ENCODE measurements at regions not wholly inside any gene's neighbourhood (a gene's known extent, or its start where the extent isn't known, plus 50 kb on each side); places are given as distances from the start of the nearest gene placed in this dataset.

GRCh38 chr17:70606086-70606485, 436.8 kb downstream of the KCNJ2 start:
- no peak overlapping the region for H3K4me3 Mint-ChIP-seq

GRCh38 chr17:70608193-70608592, 438.9 kb downstream of the KCNJ2 start:
- H3K27me3 Mint-ChIP-seq: no peaks in the 10 kb centered on the region
- CTCF ChIA-PET: no interaction called here
- no peak for DNase-seq

More at GRCh38 chr17:70606086-70606485, 436.8 kb downstream of the KCNJ2 start:
- Mint-ChIP-seq H3K27ac (no peak overlapping the region), H3K4me1 (no peaks in the 10 kb centered on the region), H3K9me3 (peaks cover 0 to 1% (median 0%) of the 10 kb centered on the region in 5 donors), H3K27me3 (no peaks in the 10 kb centered on the region), H3K36me3 (no peaks in the 10 kb centered on the region)
- Histone ChIP-seq H3K36me3 (ENCODE audit: insufficient read depth, low read length) (no peaks in the 10 kb centered on the region), H3K4me3 (ENCODE audit: low read length) (no peak overlapping the region), H3K27me3 (ENCODE audit: insufficient read depth, low read length, poor library complexity, severe bottlenecking) (no peaks in the 10 kb centered on the region), H3K27ac (ENCODE audit: low read depth, low read length) (no peak overlapping the region), H3K9me3 (ENCODE audit: low read length) (no peaks in the 10 kb centered on the region), H3K4me1 (ENCODE audit: insufficient read depth, low read length) (no peaks in the 10 kb centered on the region)
- CTCF ChIA-PET: no interaction called here
- POLR2A ChIA-PET: no interaction called here
- no peak for DNase-seq

GRCh38 chr17:70608957-70609356, 439.6 kb downstream of the KCNJ2 start:
- peaks cover 0 to 1% (median 0%) of the 10 kb centered on the region in 5 donors for H3K9me3 Mint-ChIP-seq
- POLR2A ChIA-PET: no interaction called here
- no peak for DNase-seq
- CTCF ChIA-PET: no interaction called here
- no peaks in the 10 kb centered on the region for H3K27me3 ChIP-seq (ENCODE audit: insufficient read depth, low read length, poor library complexity, severe bottlenecking)
- H3K36me3 Mint-ChIP-seq: no peaks in the 10 kb centered on the region
- no peaks in the 10 kb centered on the region for H3K27me3 Mint-ChIP-seq
- H3K4me1 Mint-ChIP-seq: no peaks in the 10 kb centered on the region
- H3K36me3 ChIP-seq (ENCODE audit: insufficient read depth, low read length): no peaks in the 10 kb centered on the region
- no peaks in the 10 kb centered on the region for H3K9me3 ChIP-seq (ENCODE audit: low read length)
- no peaks in the 10 kb centered on the region for H3K4me1 ChIP-seq (ENCODE audit: insufficient read depth, low read length)
- H3K27ac Mint-ChIP-seq: no peak overlapping the region
- H3K4me3 Mint-ChIP-seq: no peak overlapping the region
- H3K27ac ChIP-seq (ENCODE audit: low read depth, low read length): no peak overlapping the region
- H3K4me3 ChIP-seq (ENCODE audit: low read length): no peak overlapping the region

More at GRCh38 chr17:70608193-70608592, 438.9 kb downstream of the KCNJ2 start:
- no peak overlapping the region for H3K4me3 Mint-ChIP-seq
- peaks cover 0 to 1% (median 0%) of the 10 kb centered on the region in 5 donors for H3K9me3 Mint-ChIP-seq
- Histone ChIP-seq H3K36me3 (ENCODE audit: insufficient read depth, low read length) (no peaks in the 10 kb centered on the region), H3K4me3 (ENCODE audit: low read length) (no peak overlapping the region), H3K9me3 (ENCODE audit: low read length) (no peaks in the 10 kb centered on the region), H3K27me3 (ENCODE audit: insufficient read depth, low read length, poor library complexity, severe bottlenecking) (no peaks in the 10 kb centered on the region), H3K4me1 (ENCODE audit: insufficient read depth, low read length) (no peaks in the 10 kb centered on the region), H3K27ac (ENCODE audit: low read depth, low read length) (no peak overlapping the region)
- POLR2A ChIA-PET: no interaction called here
- H3K36me3 Mint-ChIP-seq: no peaks in the 10 kb centered on the region
- H3K27ac Mint-ChIP-seq: no peak overlapping the region
- no peaks in the 10 kb centered on the region for H3K4me1 Mint-ChIP-seq

GRCh38 chr17:70609566-70609965, 440.2 kb downstream of the KCNJ2 start:
- H3K9me3 Mint-ChIP-seq: peaks cover 0 to 1% (median 0%) of the 10 kb centered on the region in 5 donors
- H3K4me1 ChIP-seq (ENCODE audit: insufficient read depth, low read length): no peaks in the 10 kb centered on the region

GRCh38 chr17:70610161-70610560, 440.8 kb downstream of the KCNJ2 start:
- no peak overlapping the region for H3K27ac Mint-ChIP-seq
- Histone ChIP-seq H3K27me3 (ENCODE audit: insufficient read depth, low read length, poor library complexity, severe bottlenecking) (no peaks in the 10 kb centered on the region), H3K9me3 (ENCODE audit: low read length) (no peaks in the 10 kb centered on the region), H3K4me1 (ENCODE audit: insufficient read depth, low read length) (no peaks in the 10 kb centered on the region), H3K36me3 (ENCODE audit: insufficient read depth, low read length) (no peaks in the 10 kb centered on the region), H3K27ac (ENCODE audit: low read depth, low read length) (no peak overlapping the region), H3K4me3 (ENCODE audit: low read length) (no peak overlapping the region)
- ChIA-PET CTCF (no interaction called here), POLR2A (no interaction called here)
- peaks cover 0 to 1% (median 0%) of the 10 kb centered on the region in 5 donors for H3K9me3 Mint-ChIP-seq
- no peak overlapping the region for H3K4me3 Mint-ChIP-seq
- no peaks in the 10 kb centered on the region for H3K4me1 Mint-ChIP-seq
- H3K27me3 Mint-ChIP-seq: no peaks in the 10 kb centered on the region
- H3K36me3 Mint-ChIP-seq: no peaks in the 10 kb centered on the region
- DNase-seq: no peak

More at GRCh38 chr17:70609566-70609965, 440.2 kb downstream of the KCNJ2 start:
- H3K4me3 Mint-ChIP-seq: no peak overlapping the region
- H3K36me3 Mint-ChIP-seq: no peaks in the 10 kb centered on the region
- DNase-seq: no peak
- H3K4me1 Mint-ChIP-seq: no peaks in the 10 kb centered on the region
- H3K27me3 Mint-ChIP-seq: no peaks in the 10 kb centered on the region
- Histone ChIP-seq H3K27ac (ENCODE audit: low read depth, low read length) (no peak overlapping the region), H3K27me3 (ENCODE audit: insufficient read depth, low read length, poor library complexity, severe bottlenecking) (no peaks in the 10 kb centered on the region), H3K4me3 (ENCODE audit: low read length) (no peak overlapping the region), H3K36me3 (ENCODE audit: insufficient read depth, low read length) (no peaks in the 10 kb centered on the region), H3K9me3 (ENCODE audit: low read length) (no peaks in the 10 kb centered on the region)
- ChIA-PET CTCF (no interaction called here), POLR2A (no interaction called here)
- no peak overlapping the region for H3K27ac Mint-ChIP-seq

DNA sequence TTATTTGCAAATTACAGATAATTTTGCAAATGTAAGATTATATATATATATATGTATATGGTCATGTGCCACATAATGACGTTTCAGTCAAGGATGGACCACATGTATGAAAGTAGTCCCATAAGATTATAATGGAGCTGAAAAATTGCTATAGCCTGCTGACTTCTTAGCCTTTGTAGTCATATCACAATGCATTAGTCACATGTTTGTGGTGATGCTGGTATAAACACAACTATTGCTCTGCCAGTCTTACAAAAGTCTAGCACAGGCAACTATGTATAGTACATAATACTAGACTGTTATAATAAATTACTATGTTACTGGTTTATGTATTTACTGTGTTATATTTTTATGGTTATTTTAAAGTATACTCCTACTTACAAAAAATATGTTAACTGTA, 444.3 kb downstream of the KCNJ2 start:
- Mint-ChIP-seq H3K4me3 (no peak overlapping the region), H3K36me3 (no peaks in the 10 kb centered on the region), H3K9me3 (peaks cover 0 to 2% (median 1%) of the 10 kb centered on the region in 5 donors), H3K4me1 (no peaks in the 10 kb centered on the region), H3K27me3 (no peaks in the 10 kb centered on the region), H3K27ac (no peak overlapping the region)
- DNase-seq: no peak
- POLR2A ChIA-PET: no interaction called here
- Histone ChIP-seq H3K36me3 (ENCODE audit: insufficient read depth, low read length) (no peaks in the 10 kb centered on the region), H3K4me3 (ENCODE audit: low read length) (no peak overlapping the region), H3K4me1 (ENCODE audit: insufficient read depth, low read length) (no peaks in the 10 kb centered on the region), H3K27ac (ENCODE audit: low read depth, low read length) (no peak overlapping the region), H3K9me3 (ENCODE audit: low read length) (no peaks in the 10 kb centered on the region), H3K27me3 (ENCODE audit: insufficient read depth, low read length, poor library complexity, severe bottlenecking) (no peaks in the 10 kb centered on the region)
- CTCF ChIA-PET: no interaction called here

DNA sequence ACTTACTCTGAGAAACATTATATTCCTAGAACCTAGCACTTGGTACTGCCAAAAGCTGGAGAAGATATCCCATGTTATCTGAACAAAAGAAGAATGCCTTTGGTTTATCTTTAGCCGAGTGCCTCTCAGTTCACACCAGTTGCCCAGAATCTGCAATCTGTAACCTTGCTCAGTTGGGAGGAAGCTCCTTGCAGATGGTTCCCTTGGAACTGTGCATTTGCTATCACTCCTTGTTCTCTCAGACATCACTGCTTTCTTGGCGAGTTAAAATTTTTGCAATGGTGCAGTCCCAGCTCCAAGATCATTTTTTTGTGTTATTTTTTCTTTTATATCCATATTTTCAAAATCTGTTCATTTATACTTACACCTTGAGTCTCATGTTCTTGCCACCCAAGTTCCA, 446.5 kb downstream of the KCNJ2 start:
- no peaks in the 10 kb centered on the region for H3K36me3 Mint-ChIP-seq
- H3K27ac Mint-ChIP-seq: no peak overlapping the region

DNA sequence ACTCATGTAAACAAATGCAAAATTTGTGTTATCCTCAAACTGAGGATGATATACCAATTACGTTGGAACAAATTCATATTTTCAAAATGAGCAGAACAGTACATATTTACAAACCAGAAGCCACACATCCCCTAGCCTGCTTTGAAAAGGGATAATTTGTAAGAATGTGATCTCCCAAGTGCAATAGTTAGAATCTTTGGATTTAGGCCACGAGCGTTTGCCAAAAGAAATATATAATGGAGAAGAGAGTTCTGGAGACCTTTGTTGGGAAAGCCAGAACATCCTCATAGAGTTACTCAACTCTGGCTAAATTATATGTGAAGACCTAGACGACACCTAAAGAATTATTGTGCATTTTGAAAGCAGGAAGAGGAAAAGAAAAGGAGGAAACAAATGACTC, 449.3 kb downstream of the KCNJ2 start:
- Mint-ChIP-seq H3K36me3 (no peaks in the 10 kb centered on the region), H3K27ac (no peak overlapping the region)
- CTCF ChIA-PET: no interaction called here

More for the DNA sequence above, 446.5 kb downstream of the KCNJ2 start:
- CTCF ChIA-PET: no interaction called here
- H3K4me3 Mint-ChIP-seq: no peak overlapping the region
- H3K4me1 ChIP-seq (ENCODE audit: insufficient read depth, low read length): no peaks in the 10 kb centered on the region
- H3K36me3 ChIP-seq (ENCODE audit: insufficient read depth, low read length): no peaks in the 10 kb centered on the region
- peaks cover 0 to 5% (median 2%) of the 10 kb centered on the region in 5 donors for H3K9me3 Mint-ChIP-seq
- POLR2A ChIA-PET: no interaction called here
- no peak overlapping the region for H3K4me3 ChIP-seq (ENCODE audit: low read length)
- H3K27me3 Mint-ChIP-seq: no peaks in the 10 kb centered on the region
- H3K9me3 ChIP-seq (ENCODE audit: low read length): no peaks in the 10 kb centered on the region
- H3K27ac ChIP-seq (ENCODE audit: low read depth, low read length): no peak overlapping the region
- no peaks in the 10 kb centered on the region for H3K4me1 Mint-ChIP-seq
- no peak for DNase-seq
- H3K27me3 ChIP-seq (ENCODE audit: insufficient read depth, low read length, poor library complexity, severe bottlenecking): no peaks in the 10 kb centered on the region

GRCh38 chr17:70621566-70621965, 452.2 kb downstream of the KCNJ2 start:
- H3K4me3 Mint-ChIP-seq: no peak overlapping the region
- no peaks in the 10 kb centered on the region for H3K36me3 Mint-ChIP-seq
- ChIA-PET CTCF (no interaction called here), POLR2A (no interaction called here)
- H3K4me1 Mint-ChIP-seq: peaks cover 0 to 5% (median 0%) of the 10 kb centered on the region in 3 donors
- H3K9me3 Mint-ChIP-seq: peaks cover 0 to 5% (median 2%) of the 10 kb centered on the region in 5 donors
- Histone ChIP-seq H3K4me1 (ENCODE audit: insufficient read depth, low read length) (no peaks in the 10 kb centered on the region), H3K9me3 (ENCODE audit: low read length) (no peaks in the 10 kb centered on the region), H3K36me3 (ENCODE audit: insufficient read depth, low read length) (no peaks in the 10 kb centered on the region), H3K27ac (ENCODE audit: low read depth, low read length) (no peak overlapping the region), H3K4me3 (ENCODE audit: low read length) (no peak overlapping the region), H3K27me3 (ENCODE audit: insufficient read depth, low read length, poor library complexity, severe bottlenecking) (no peaks in the 10 kb centered on the region)
- no peak overlapping the region for H3K27ac Mint-ChIP-seq
- H3K27me3 Mint-ChIP-seq: no peaks in the 10 kb centered on the region
- DNase-seq: no peak

More for the DNA sequence above, 449.3 kb downstream of the KCNJ2 start:
- H3K4me1 ChIP-seq (ENCODE audit: insufficient read depth, low read length): no peaks in the 10 kb centered on the region
- no peak overlapping the region for H3K4me3 ChIP-seq (ENCODE audit: low read length)
- no peak for DNase-seq
- Mint-ChIP-seq H3K4me3 (no peak overlapping the region), H3K9me3 (peaks cover 0 to 5% (median 2%) of the 10 kb centered on the region in 5 donors), H3K4me1 (peaks cover 0 to 5% (median 0%) of the 10 kb centered on the region in 3 donors), H3K27me3 (no peaks in the 10 kb centered on the region)
- H3K27ac ChIP-seq (ENCODE audit: low read depth, low read length): no peak overlapping the region
- POLR2A ChIA-PET: no interaction called here
- H3K36me3 ChIP-seq (ENCODE audit: insufficient read depth, low read length): no peaks in the 10 kb centered on the region
- H3K27me3 ChIP-seq (ENCODE audit: insufficient read depth, low read length, poor library complexity, severe bottlenecking): no peaks in the 10 kb centered on the region
- H3K9me3 ChIP-seq (ENCODE audit: low read length): no peaks in the 10 kb centered on the region

All from CD8-positive, alpha-beta memory T cell (primary cell).